GM21526 (cell line): ENCODE measurements at regions not wholly inside any gene's neighbourhood (a gene's known extent, or its start where the extent isn't known, plus 50 kb on each side); places are given as distances from the start of the nearest gene placed in this dataset.
A peak's percentile ranks its signal among the peaks of the same experiment; 100 is the strongest.
"Not testable (repeated sequence)": the region's sequence is repeated elsewhere in the genome, so short reads cannot be mapped to it uniquely, and the experiment has no call there.

ENCODE experiments used
- ATAC-seq: cut with Tn5 transposase; IDR thresholded peaks from one replicate; pipeline ENCODE4 v1.9.1; 2021; ENCODE audit warnings: moderate library complexity; ENCODE audit not compliant: unreplicated experiment, low FRiP score

DNA sequence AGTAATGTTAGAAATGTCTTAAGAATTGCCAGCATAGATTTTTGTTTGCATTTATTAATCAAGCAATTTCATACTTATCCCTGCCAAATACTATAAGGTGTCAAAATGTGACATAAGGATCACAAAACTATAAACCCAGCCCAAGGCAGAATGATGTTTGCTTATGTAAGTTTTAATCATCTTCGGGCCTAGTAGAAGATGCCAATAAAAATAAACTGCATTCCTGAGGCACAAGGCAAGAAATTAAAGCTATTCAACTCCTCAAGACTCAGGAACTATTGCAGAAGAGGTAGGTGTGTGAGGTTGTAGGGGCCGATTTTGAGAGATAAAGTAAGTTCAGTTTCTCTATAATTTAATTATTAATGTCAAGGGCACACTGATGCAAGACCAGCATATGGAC, 189.4 kb upstream of the AHR start:
- no peak for ATAC-seq

DNA sequence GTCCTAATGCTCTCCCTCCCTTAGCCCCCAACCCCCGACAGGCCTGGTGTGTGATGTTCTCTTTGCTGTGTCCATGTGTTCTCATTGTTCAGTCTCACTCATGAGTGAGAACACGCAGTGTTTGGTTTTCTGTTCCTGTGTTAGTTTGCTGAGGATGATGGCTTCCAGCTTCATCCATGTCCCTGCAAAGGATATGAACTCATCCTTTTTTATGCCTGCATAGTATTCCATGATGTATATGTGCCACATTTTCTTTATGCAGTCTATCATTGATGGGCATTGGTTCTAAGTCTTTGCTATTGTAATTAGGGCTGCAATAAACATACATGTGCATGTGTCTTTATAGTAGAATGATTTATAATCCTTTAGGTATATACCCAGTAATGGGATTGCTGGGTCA, 184.7 kb upstream of the AHR start:
- not testable (repeated sequence) for ATAC-seq

DNA sequence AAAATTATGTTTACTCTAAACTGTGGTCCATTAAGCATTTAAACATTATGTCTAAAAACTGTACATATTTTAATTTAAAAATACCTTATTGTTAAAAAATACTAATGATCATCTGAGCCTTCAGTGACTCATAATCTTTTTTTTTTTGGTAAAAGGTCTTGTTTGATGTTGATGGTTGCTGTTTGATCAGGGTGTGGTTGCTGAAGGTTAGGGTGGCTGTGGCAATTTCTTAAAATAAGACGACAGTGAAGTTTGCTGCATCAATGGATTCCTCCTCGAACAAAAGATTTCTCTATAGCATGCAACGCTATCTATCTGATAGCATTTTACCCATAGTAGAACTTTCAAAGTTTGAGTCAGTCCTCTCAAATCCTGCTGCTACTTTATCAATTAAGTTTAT, 180.0 kb upstream of the AHR start:
- no peak for ATAC-seq

DNA sequence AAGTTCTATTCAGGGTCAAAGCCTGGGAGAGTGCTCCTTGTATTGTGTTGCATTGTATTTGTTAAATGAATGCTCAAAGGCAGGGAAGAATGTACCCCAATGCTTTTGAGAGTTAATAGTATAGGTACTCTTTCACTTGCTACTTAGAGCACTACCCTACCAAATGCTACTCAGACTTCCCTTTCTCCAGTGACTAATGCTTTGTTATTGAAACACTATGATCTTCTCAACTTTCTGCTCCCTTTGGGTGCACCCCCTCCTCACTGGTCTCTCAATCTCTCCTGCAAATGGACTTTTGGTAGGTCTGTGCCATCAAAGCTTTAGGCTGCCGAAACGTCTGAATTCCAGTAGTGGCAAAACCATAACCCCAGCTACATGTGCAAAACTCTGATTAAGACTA, 177.7 kb upstream of the AHR start:
- no peak for ATAC-seq

DNA sequence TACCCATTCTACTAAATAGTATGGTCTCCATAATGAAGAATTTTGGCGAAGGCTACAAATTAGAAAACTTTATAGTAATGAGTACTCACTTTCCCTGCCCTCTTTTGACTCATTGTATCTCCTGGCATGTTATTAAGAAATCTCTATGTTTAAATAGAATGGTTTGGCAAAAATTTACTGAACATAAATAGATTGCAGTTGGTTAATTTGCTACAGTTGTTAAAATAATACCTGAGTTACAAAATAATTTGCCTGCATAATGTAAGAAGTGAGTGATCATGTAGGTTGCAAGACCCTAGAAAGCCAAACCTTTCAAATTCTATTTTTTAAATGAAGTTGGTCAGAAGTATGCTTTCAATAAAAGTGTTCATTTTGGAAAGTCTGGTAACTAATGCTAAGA, 176.8 kb upstream of the AHR start:
- ATAC-seq: no peak

DNA sequence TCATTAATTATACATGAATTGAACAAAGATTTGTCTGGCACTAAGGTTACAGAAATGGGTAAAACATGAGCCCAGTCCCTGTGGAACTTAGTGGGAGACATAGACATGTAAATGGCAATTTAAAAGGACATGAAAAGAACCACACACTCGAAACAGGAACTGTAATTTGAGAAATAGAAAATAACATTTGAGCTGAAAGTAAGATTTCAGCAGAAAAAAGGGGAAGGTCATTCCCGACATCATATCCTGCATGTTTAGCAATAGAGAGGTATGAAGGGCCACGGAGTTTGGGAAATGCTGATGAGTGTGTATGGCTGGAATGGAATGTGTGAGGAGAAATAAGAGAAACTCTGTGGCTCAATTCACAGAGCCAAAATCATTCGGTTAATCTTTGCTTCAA, 175.4 kb upstream of the AHR start:
- ATAC-seq: peak; percentile 53

DNA sequence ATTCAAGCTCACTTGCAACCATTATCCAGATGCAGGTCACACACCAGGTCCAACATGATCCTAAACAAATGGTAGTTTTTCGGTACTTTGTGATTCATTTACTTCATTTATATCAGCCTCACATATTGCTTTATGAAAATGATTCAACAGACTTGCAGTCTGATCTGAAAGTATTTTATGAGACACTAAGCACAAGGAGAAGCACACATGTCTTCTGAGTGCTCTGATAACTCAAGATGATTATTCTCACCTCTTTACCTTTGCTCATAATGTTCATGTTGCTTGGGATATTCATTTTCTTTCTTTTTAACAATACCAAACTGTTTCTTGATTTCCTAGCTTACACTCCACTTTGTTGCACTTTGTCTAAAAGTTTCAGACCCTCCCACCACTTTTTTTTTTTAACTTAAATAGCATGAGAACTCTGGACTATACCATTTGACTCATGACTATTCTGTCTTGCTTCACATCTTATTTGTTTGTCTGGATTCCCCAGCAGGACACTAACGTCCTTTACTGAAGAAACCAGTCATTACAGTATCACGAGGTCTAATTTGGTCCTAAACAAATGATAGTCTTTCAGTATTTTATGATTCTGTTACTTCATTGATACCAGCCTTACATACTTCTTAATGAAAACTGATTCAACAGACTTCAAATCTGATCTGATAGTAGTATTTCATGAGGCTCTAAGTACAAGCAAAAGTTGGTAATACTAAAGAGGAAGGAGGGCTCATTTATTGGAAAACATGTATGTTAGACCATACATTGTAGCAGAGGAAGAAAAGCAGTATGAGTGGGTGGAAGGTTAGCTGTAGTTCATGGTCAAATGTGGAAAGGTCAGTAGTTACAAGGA, 171.8 kb upstream of the AHR start:
- peak; percentile 75 for ATAC-seq

DNA sequence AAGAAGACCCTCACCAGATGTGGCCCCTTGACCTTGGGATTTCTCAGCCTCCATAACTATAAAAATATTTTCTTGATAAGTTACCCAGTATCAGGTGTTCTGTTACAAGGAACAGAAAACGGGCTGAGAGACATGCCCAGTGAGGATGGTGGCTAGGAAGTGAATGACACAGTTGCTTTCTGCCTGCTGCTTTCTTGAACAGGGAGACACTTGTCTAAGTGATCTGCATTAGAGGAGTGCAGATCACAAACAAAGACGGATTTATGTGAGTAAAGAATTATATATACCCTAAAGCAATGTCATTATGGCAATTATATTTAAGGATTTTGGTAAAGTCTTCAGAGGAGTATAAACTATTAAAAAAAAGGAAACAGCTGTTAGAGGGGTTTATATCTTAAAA, 169.2 kb upstream of the AHR start:
- ATAC-seq: no peak

DNA sequence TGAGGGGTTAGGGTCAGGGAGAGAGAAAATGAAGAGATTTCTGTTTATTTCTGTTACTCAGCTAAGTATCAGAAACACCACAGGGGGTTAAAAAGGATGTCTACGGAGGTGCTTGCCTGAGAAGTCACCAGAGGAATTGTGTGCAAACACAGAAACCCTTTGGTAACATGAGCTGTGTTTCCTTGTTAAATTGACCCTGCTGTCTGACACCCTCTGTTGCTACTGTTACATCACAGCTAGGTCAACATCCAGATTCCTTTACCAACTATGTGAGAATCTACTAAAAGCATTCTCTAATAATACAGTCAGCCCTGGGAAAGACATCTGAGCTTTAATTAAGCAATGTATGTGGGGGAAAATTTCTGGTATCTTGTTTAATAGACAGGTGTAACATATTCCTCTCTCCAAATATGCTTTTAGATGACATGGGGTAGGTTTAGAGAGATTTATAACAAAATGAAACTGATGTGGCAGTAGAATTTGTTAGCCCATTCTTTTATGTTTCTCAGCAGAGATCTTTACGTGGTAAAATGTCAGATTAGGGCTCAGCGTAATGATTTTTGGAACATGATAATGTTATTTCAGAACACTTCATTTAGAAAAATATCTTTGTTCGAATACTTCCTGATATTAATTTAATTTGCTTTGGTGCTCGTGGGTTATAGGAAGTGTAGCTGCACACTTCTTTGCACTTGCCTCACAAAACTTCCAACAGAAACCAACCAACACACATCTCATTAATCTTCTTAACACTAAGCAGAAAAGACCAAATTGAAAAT, 168.0 kb upstream of the AHR start:
- ATAC-seq: no peak

DNA sequence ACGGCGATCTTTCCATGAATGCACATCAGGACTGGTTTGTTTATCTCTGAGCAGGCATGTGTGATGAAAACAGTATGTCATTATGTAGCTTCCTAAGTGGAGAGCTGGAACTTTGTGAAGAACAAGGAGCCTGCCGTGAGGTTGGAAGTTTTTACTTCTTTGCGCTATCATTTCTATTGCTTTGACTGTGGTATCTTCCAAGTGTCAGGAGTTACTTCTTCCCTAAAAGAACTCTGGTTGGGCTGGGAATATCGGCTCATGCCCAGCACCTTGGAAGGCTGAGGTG, 167.4 kb upstream of the AHR start:
- no peak for ATAC-seq

DNA sequence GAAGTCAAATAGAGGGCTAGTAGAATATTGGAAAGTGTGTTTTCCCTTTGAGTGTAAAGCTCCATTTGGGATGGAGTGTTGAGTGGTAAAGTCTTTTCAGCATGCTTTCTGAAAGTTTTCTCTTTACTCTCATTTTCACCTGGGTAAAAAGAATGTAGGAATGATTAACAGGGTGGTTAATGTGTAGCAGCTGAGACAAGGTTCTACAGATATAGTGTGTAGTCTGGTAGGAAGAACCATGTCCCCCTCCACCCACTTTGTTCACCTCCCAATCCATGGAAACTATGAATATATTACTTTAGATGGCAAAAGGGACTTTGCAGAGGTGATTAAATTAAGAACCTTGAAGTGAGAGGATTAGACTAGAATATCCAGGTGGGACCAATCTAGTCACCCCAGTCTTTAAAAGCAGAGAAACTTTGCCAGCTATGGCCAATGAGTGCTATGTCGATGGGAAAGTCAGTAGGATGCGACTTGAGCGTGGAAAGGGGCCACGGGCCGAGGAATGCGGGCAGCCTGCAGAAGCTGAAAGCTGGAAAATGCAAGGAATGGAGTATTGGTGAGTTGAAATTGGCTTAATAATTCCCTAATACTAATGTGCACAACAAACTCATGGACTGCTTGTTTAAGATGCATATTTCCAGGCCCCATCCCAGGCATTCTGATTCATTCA, 166.3 kb upstream of the AHR start:
- ATAC-seq: no peak

DNA sequence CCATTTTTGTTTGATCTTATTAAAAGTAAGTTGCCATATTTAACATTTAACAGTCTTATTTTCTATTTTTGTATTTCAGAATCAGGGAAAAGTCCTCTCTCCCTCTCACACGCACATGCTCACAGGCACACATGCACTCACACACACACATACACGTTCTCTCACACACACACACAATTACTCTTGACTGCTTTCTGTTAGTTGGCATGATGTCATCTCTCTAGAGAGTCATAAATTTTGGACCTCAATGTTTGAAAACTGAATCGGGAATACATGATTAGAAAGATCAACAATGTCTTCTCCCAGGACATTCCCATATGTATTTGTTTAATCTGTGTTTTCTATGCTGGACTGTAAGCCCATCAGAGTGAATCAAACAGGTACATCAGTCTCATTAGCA, 165.7 kb upstream of the AHR start:
- no peak for ATAC-seq

DNA sequence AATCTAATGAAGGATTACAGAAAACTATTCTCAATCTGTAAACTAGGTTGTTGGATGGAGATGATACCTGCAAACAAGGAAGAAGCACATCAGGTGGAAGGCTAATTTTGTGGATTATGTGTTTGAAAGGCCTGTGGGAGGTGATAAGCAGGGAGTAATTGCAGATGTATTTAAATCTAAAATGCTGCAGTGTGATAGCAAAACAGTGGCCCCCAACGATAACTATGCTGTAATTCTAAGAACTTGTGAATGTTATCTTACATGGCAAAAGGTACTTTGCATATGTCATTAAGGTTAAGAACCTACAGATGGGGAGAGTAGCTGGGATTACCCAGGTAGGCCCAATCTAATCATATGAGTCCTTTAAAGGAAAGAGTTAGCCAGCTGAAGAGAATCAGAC, 164.5 kb upstream of the AHR start:
- ATAC-seq: no peak

DNA sequence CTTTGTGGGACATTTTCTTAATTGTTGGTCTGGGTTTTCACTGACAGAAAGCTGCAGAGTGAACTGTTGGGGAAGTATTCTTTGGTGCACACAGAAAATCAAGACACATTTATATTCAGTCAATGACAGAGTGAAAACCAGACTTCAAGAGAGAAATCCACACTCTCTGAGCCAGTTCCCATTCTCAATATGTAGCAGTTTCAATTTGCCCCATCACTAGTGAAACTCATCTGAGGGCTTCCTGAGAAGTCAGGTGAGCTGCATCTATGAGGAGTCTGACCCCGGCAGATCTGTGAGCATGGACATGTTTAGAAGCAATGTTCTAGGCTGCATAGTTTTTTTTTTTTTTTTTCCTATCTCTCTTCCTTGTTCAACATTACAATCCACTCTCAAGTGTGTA, 163.7 kb upstream of the AHR start:
- ATAC-seq: peak; percentile 97

DNA sequence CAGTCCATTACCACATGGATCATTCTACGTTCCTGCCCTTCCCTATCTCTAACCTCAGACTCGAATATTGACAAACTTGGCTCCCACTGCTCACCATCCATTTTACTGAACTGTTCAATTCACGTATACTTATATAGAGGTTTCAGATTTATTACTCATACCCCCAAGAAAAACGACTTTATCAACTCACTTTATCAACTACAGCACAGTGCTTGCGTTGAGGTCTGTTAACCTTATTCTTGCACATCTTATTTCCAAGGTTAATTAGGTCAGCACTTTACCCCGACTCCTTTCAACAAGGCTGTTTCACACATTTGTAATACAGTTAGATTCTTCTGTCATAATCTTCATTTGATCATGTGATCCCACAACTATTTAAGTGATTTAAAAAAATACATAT, 162.3 kb upstream of the AHR start:
- no peak for ATAC-seq

DNA sequence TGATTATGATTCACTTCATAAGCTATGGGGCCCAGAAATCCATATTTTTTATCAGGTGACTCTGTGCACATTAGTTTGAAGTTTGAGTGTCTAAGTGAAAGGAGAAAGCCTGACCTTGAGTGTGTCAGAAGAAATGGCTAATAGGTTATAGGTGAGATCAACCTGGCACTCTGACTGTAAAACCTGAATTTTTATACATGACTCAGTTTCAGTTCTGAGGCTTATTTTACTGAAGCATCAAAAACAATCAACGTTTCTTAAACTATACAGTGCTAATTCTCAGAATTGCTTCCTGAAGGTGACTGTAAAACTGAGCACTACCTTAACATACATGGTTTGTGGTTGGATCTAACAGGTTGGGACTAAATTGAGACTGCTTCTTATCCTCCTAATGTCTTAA, 159.4 kb upstream of the AHR start:
- no peak for ATAC-seq

DNA sequence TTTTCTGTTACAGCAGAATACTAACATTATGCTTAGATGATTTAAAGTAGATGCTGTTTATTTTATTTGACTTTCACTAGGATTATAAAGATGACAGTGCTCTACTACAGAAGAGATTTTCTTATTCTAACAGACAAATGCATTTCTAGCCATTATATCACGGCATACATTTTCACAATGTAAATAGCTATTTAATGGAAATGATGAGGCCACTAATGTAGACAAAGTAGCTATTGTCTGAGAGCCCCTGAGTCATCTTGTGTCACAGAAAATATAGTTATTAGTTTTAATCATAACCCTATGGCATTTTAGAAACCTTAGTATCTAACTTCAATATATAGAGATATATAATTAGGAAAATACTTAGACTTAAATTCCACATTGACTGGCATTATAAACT, 158.0 kb upstream of the AHR start:
- ATAC-seq: no peak

DNA sequence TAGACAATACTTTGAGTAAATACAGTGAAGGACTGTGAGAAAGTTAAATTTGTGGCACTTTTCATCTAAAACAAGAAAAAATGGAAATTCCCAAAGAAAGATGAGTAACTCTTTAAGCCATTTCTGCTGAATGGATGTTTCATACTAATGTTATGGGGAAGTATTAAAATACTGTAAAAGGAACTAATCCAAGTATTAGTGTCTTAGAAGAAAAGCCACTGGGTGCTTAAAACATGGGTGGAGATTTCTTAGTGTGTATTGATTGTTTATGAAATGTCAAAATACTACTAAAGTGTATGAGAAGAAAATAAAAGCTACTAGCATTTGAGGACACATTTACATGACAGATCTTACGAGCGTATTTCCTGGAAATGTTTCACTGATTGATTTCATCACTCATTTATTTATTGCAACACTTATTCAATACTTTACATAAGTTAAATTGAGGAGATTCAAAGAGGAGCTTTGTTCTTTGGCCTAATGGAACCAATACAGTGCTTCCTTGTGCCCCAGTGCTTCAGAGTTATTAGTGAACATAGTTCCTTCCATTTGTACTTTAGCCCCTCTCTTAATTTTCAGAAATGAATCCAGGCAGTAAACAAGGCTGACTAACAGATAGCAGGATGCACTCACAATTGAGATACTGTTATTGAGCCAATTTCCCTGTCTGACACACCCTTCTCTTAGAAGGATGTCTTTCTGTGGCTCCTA, 155.5 kb upstream of the AHR start:
- no peak for ATAC-seq

DNA sequence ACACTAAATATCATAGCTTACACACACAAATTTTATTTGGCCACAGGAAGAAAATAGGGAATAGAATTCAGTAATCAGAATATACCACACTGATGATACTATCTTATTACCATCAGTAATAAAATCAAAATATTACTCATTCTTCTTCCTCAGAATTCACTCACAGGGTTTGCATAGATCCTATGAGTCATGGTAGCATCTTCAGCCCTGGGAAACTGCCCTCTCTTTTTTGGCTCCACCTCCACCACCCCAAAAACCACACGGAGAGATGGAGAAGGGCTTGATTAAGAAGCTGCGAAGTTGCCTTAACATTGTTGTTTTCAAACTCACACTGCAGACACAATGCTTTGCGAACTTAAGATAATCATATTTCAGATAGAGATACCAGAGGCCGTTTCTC, 154.1 kb upstream of the AHR start:
- no peak for ATAC-seq

DNA sequence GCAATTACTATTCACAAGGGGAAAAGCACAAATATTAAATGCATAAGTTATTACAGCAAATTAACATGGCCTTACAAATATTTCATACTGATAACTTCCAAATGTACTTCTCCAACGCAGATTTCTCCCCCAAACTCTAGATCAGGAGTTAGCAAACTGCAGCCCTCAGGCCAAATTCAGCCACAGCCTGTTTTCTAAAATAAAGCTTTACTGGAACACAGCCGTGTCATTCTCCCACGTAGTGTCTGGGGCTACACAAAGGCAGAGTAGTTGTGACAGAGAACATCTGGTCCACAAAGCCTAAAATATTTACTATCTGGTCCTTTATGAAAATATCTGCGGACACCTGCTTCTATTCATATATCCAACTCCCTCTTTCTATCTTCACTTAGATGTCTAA, 151.8 kb upstream of the AHR start:
- ATAC-seq: no peak

DNA sequence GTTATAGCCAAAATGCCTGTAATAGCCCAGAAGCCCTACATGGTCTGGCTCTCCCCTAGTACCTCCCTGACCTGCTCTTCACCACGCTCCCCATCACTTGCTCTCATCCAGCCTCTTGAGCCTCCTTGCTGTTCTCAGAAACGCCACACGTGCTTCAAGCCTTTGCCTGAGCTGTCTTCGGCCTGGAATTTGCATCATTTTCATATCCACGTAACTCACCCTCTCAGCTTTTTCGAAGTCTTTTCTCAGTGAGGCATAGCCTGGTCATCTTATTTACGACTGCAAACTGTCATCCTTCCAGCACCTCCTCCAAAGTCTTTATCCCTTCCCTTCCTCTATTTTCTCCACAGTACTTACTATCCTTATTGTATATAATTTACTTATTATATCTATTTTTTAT, 151.0 kb upstream of the AHR start:
- no peak for ATAC-seq
